Spleen (tissue), 11 donors: ENCODE measurements at regions not wholly inside any gene's neighbourhood (a gene's known extent, or its start where the extent isn't known, plus 50 kb on each side); places are given as distances from the start of the nearest gene placed in this dataset.
A peak's percentile ranks its signal among the peaks of the same experiment; 100 is the strongest.

ENCODE experiments used
- DNase-seq: peaks from one replicate; pipeline ENCODE4 v3.0.0-alpha.2; 2020
- H3K27ac ChIP-seq, 8 donors: fragments of 200-600 bp; sonication (generic) in 7 of 8; 1 replicate in 4 of 8; 2 replicates in 4 of 8; pipeline versions ENCODE4 v1.5.0 to v1.8.0; 2016 to 2021; ENCODE audit warnings: inconsistent platforms in 4 of 8, mild to moderate bottlenecking in 4 of 8, moderate library complexity in 1 of 8
- H3K27me3 ChIP-seq, 7 donors: fragments of 200-600 bp; sonication (generic) in 6 of 7; replicated peaks in 1 of 7; 1 replicate in 4 of 7; 2 replicates in 3 of 7; pipeline versions ENCODE4 v1.5.0 to v1.8.0; 2016 to 2021; ENCODE audit warnings: inconsistent platforms in 3 of 7, mild to moderate bottlenecking in 1 of 7
- H3K36me3 ChIP-seq, 6 donors: fragments of 200-600 bp; sonication (generic) in 5 of 6; 1 replicate in 4 of 6; 2 replicates in 2 of 6; pipeline versions ENCODE4 v1.5.0 to v1.8.0; 2016 to 2021; ENCODE audit warnings: inconsistent platforms in 2 of 6
- H3K4me1 ChIP-seq, 6 donors: fragments of 200-600 bp; sonication (generic) in 5 of 6; 1 replicate in 3 of 6; 2 replicates in 3 of 6; pipeline versions ENCODE4 v1.5.0 to v1.8.0; 2016 to 2021; ENCODE audit warnings: inconsistent platforms in 3 of 6
- H3K4me3 ChIP-seq, 8 donors: fragments of 200-600 bp; sonication (generic) in 7 of 8; 1 replicate in 4 of 8; 2 replicates in 4 of 8; pipeline versions ENCODE4 v1.5.0 to v1.8.0; 2016 to 2021; ENCODE audit warnings: inconsistent platforms in 4 of 8, mild to moderate bottlenecking in 4 of 8, moderate library complexity in 2 of 8
- H3K9me3 ChIP-seq, 8 donors: fragments of 200-600 bp; sonication (generic) in 7 of 8; 1 replicate in 4 of 8; 2 replicates in 4 of 8; pipeline versions ENCODE4 v1.5.0 to v1.8.0; 2016 to 2021; ENCODE audit warnings: inconsistent platforms in 4 of 8
- POLR2A ChIP-seq, 3 donors: fragments of 450-650 bp; IDR thresholded peaks; one replicate each; pipeline ENCODE4 v1.5.1; 2017; ENCODE audit warnings: antibody characterized with exemption in 3 of 3, mild to moderate bottlenecking in 1 of 3
- POLR2AphosphoS5 ChIP-seq, 3 donors: sonication (generic); formaldehyde crosslinking; IDR thresholded peaks; one replicate each; pipeline ENCODE4 v1.5.1; 2017; ENCODE audit warnings: antibody characterized with exemption in 3 of 3
- WGBS, 5 donors: extraction: QIAGEN DNeasy Blood & Tissue Kit in 3 of 5; methylation state at CpG; one replicate each; pipeline versions ENCODE4 v1.1.5 to v1.1.7; 2013 to 2018; 5-methylcytosine and 5-hydroxymethylcytosine counted together
- intact Hi-C: fragments of 100-400 bp; cut with DNase I; formaldehyde crosslinking; loops from one replicate; pipeline ENCODE4 v1.15.0; 2023; ENCODE audit warnings: low total_unique reads
- TF ChIP-seq, protein P1 (sequence below), 11 experiments: fragments of 200-600 bp in 7 of 11; fragments of 450-650 bp in 4 of 11; sonication (generic) in 4 of 11; IDR thresholded peaks in 8 of 11; conservative IDR thresholded peaks in 3 of 11; 1 replicate in 7 of 11; 2 replicates in 4 of 11; pipeline versions ENCODE4 v1.4.0 to v1.8.0; 2016 to 2021; ENCODE audit warnings: antibody characterized with exemption in 11 of 11, inconsistent platforms in 4 of 11, mild to moderate bottlenecking in 1 of 11
- donor health status: healthy with polysubstance abuse.
- donor health status: DM: no; HTN: no; CAD: no; lungs with moderate emphysema.
- donor health status: DM: no; HTN: no; CAD: no.
- donor health status: Bipolar disorder and iron deficiency.
- donor health status: healthy.
- donor health status: DM: no; HTN: no; CAD: no.
- donor health status: DM: yes; HTN: yes; CAD: no.

DNA sequence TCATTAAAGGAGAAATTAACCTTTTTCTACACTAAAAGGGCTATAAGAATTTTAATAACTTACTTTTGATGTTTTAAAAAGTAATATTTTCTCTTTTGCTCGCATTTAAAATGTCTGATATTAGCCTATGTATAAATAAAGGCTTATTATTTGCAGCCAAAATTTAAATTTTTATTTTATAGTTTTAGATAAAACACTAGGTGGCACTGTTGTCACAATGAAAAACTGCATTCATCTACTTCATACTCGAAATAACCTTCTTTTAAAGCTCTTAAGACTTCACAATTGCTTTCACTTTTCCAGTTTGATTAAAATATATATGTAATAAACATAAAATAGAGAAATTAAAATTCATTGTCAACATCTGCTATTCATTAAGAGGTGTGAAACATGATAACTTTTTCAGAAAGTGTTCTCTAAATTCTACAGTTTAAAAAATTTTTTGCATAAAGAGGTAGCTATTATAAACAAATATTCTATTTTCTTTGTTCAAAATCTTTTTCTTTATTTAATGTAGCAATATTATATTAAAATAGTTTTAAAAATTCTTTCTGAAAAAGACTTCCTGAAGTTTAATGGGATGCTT is 78.8 kb upstream of the DEFB112 start:
- TF ChIP-seq, protein P1, sequence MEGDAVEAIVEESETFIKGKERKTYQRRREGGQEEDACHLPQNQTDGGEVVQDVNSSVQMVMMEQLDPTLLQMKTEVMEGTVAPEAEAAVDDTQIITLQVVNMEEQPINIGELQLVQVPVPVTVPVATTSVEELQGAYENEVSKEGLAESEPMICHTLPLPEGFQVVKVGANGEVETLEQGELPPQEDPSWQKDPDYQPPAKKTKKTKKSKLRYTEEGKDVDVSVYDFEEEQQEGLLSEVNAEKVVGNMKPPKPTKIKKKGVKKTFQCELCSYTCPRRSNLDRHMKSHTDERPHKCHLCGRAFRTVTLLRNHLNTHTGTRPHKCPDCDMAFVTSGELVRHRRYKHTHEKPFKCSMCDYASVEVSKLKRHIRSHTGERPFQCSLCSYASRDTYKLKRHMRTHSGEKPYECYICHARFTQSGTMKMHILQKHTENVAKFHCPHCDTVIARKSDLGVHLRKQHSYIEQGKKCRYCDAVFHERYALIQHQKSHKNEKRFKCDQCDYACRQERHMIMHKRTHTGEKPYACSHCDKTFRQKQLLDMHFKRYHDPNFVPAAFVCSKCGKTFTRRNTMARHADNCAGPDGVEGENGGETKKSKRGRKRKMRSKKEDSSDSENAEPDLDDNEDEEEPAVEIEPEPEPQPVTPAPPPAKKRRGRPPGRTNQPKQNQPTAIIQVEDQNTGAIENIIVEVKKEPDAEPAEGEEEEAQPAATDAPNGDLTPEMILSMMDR (IDR thresholded peaks at IDR 0.05 in 8 of 11, conservative IDR thresholded peaks at IDR 0.05 in 3 of 11) = peak in 1 of 11 experiments; percentile 27
- no peak for TF ChIP-seq POLR2AphosphoS5 (IDR thresholded peaks at IDR 0.05)
- Histone ChIP-seq H3K4me3 (no peak overlapping the region), H3K27me3 (no peaks in the 10 kb centered on the region), H3K9me3 (no peaks in the 10 kb centered on the region), H3K27ac (no peak overlapping the region), H3K4me1 (no peaks in the 10 kb centered on the region), H3K36me3 (no peaks in the 10 kb centered on the region)
- intact Hi-C loops = no loop called here
- 0 to 1% (median 0%) methylated on average over 2 of the region's 2 CpGs for WGBS, 5 donors
- DNase-seq = no peak

DNA sequence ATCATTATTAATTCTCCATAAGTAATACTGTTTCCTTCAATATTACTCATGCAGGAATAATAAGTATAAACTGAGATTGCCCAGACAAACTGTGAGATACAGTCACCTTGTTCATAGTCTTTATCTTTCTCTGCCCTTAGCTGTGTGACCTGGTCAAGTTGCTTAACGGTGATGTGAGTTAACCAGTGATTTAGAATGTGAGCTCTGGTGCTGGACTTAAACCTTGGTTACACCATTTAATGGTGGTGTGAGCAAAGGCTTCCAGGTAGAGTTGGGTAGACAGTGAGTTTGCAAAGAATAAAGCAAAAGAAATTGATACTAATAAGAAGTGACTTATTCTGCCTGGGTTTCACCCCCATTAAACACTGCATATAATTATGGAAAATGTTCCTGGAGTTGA is 86.2 kb upstream of the DEFB112 start:
- Histone ChIP-seq H3K4me3 (no peak overlapping the region), H3K4me1 (no peaks in the 10 kb centered on the region), H3K27me3 (no peaks in the 10 kb centered on the region), H3K36me3 (no peaks in the 10 kb centered on the region), H3K9me3 (no peaks in the 10 kb centered on the region), H3K27ac (no peak overlapping the region)
- TF ChIP-seq, protein P1 (IDR thresholded peaks at IDR 0.05 in 8 of 11, conservative IDR thresholded peaks at IDR 0.05 in 3 of 11) = no peak
- TF ChIP-seq POLR2A (IDR thresholded peaks at IDR 0.05) = no peak
- no peak for TF ChIP-seq POLR2AphosphoS5 (IDR thresholded peaks at IDR 0.05)
- WGBS, 5 donors = 58 to 78% (median 63%) methylated on average over 1 of the region's 1 CpG
- intact Hi-C loops = no loop called here
- DNase-seq = no peak

DNA sequence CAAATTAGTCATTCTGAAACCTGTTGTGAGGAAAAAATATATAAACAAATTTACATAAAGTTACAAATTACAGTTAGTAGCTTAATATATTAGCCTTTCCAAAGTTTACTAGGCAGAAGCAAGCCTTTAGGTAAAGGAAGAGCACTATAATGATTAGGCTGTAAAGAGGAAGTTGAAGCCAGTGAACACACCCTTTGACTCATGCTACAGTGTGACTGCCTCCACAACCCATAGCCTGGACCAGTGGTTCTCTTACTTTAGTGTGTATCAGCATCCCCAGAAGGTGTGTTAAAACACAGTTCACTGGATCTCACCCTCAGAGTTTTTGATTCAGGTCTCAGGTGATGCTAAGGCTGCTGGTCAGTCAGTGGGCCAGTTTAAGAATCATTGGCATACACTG is 91.4 kb upstream of the DEFB112 start:
- no peak for DNase-seq
- intact Hi-C loops = no loop called here
- H3K4me3 ChIP-seq = no peak overlapping the region
- H3K27me3 ChIP-seq = no peaks in the 10 kb centered on the region
- TF ChIP-seq, protein P1 (IDR thresholded peaks at IDR 0.05 in 8 of 11, conservative IDR thresholded peaks at IDR 0.05 in 3 of 11) = no peak
- TF ChIP-seq POLR2AphosphoS5 (IDR thresholded peaks at IDR 0.05) (no peak), POLR2A (IDR thresholded peaks at IDR 0.05) (no peak)
- H3K27ac ChIP-seq = no peak overlapping the region
- H3K9me3 ChIP-seq = no peaks in the 10 kb centered on the region
- H3K36me3 ChIP-seq = no peaks in the 10 kb centered on the region
- H3K4me1 ChIP-seq = no peaks in the 10 kb centered on the region

DNA sequence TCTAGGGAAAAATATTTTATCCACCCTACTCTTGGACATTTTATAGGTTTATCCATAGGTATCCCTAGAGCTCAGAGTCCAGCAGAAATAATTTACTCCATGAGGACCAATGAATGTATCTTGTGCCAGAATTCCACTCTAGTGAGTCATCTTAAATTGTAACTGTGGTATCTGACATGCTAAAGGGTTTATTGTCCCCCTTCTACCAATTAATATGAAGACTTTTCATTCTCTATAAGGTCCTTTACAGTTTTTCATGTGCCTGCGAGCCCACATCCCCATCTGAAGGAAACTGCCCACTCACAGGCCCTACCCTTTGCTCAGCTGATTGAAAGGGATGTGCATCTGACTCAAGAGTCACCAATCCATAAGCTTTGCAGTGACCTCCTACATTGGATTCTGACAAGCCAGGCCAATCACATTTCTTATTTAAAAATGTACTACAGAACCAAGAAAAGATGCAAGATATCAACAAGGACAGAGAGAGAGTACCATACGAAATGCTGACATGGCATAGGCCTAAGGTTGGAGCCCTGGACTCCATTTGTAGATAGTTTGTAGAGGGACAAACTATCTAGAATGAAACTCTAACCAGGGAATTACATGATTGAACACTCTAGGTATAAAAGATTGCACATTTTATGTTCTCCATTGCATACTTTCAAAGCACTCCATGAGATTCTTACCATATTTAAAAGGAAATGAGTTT is 93.4 kb upstream of the DEFB112 start:
- no peak overlapping the region for H3K4me3 ChIP-seq
- no peaks in the 10 kb centered on the region for H3K9me3 ChIP-seq
- WGBS, 5 donors = 55 to 82% (median 60%) methylated on average over 2 of the region's 2 CpGs
- H3K27ac ChIP-seq = no peak overlapping the region
- no peak for DNase-seq
- intact Hi-C loops = no loop called here
- H3K4me1 ChIP-seq = no peaks in the 10 kb centered on the region
- no peaks in the 10 kb centered on the region for H3K27me3 ChIP-seq
- no peaks in the 10 kb centered on the region for H3K36me3 ChIP-seq
- TF ChIP-seq POLR2A (IDR thresholded peaks at IDR 0.05) (no peak), POLR2AphosphoS5 (IDR thresholded peaks at IDR 0.05) (no peak)
- TF ChIP-seq, protein P1 (IDR thresholded peaks at IDR 0.05 in 8 of 11, conservative IDR thresholded peaks at IDR 0.05 in 3 of 11) = no peak
